Mesodermal cell (in vitro differentiated cells): ENCODE measurements at regions not wholly inside any gene's neighbourhood (a gene's known extent, or its start where the extent isn't known, plus 50 kb on each side); places are given as distances from the start of the nearest gene placed in this dataset.
A peak's percentile ranks its signal among the peaks of the same experiment; 100 is the strongest.

ENCODE experiments used
- H3K27ac ChIP-seq: 2 replicates; pipeline ENCODE4 v1.7.0; 2013; ENCODE audit warnings: mild to moderate bottlenecking, low read depth, low read length, moderate library complexity; ENCODE audit not compliant: severe bottlenecking
- H3K36me3 ChIP-seq: 2 replicates; pipeline ENCODE4 v1.7.1; 2013; ENCODE audit warnings: mild to moderate bottlenecking, low read length, moderate library complexity; ENCODE audit not compliant: control insufficient read depth, insufficient read depth
- H3K4me1 ChIP-seq: one replicate; pipeline ENCODE4 v1.7.1; 2013; ENCODE audit warnings: mild to moderate bottlenecking, low read length; ENCODE audit not compliant: insufficient read depth, control insufficient read depth, poor library complexity, severe bottlenecking
- H3K4me3 ChIP-seq: 2 replicates; pipeline ENCODE4 v1.7.0; 2013; ENCODE audit warnings: low read length, control low read depth, mild to moderate bottlenecking; ENCODE audit not compliant: insufficient read depth, poor library complexity, severe bottlenecking; ENCODE audit errors: extremely low read depth
- H3K9me3 ChIP-seq: 2 replicates; pipeline ENCODE4 v1.7.1; 2013; ENCODE audit warnings: mild to moderate bottlenecking, low read length, moderate library complexity; ENCODE audit not compliant: control insufficient read depth
- WGBS, 2 experiments: methylation state at CpG; one replicate each; pipeline ENCODE4 v1.1.5; 2013; ENCODE audit warnings: missing lambda C conversion rate in 2 of 2; ENCODE audit not compliant: insufficient coverage in 2 of 2; 5-methylcytosine and 5-hydroxymethylcytosine counted together

- Histone ChIP-seq H3K9me3 (no peaks in the 10 kb centered on the region), H3K36me3 (no peaks in the 10 kb centered on the region), H3K4me3 (no peak overlapping the region), H3K27ac (no peak overlapping the region), H3K4me1 (peaks cover 10% of the 10 kb centered on the region)
- WGBS, 2 experiments, result 74 to 86% methylated on average over 5 of the region's 5 CpGs
Measured at GRCh38 chr1:59058665-59059439, 238.0 kb upstream of the FGGY start.

- H3K9me3 ChIP-seq, result no peaks in the 10 kb centered on the region
- H3K4me3 ChIP-seq, result no peak overlapping the region
- H3K4me1 ChIP-seq, result peaks cover 11% of the 10 kb centered on the region
- WGBS, 2 experiments, result 86 to 100% methylated on average over 2 of the region's 2 CpGs
- H3K36me3 ChIP-seq, result no peaks in the 10 kb centered on the region
- no peak overlapping the region for H3K27ac ChIP-seq
Measured at GRCh38 chr1:59061876-59062275, 235.0 kb upstream of the FGGY start.

GRCh38 chr1:59062743-59063142, 234.2 kb upstream of the FGGY start:
- Histone ChIP-seq H3K36me3 (no peaks in the 10 kb centered on the region), H3K9me3 (no peaks in the 10 kb centered on the region), H3K4me1 (peaks cover 11% of the 10 kb centered on the region), H3K4me3 (no peak overlapping the region), H3K27ac (no peak overlapping the region)
- 29 to 44% methylated on average over 1 to 3 of the region's 5 CpGs for WGBS, 2 experiments

- WGBS, 2 experiments, result 7 to 13% methylated on average over 1 to 2 of the region's 3 CpGs
- Histone ChIP-seq H3K9me3 (no peaks in the 10 kb centered on the region), H3K36me3 (no peaks in the 10 kb centered on the region), H3K4me3 (no peak overlapping the region), H3K4me1 (peaks cover 11% of the 10 kb centered on the region), H3K27ac (peak overlapping the region; percentile 50)
Measured at GRCh38 chr1:59063501-59063900, 233.4 kb upstream of the FGGY start.

- H3K9me3 ChIP-seq, result no peaks in the 10 kb centered on the region
- H3K4me3 ChIP-seq, result no peak overlapping the region
- no peak overlapping the region for H3K27ac ChIP-seq
- peaks cover 11% of the 10 kb centered on the region for H3K4me1 ChIP-seq
- H3K36me3 ChIP-seq, result no peaks in the 10 kb centered on the region
Measured at GRCh38 chr1:59064592-59064991, 232.3 kb upstream of the FGGY start.

GRCh38 chr1:59066236-59066635, 230.7 kb upstream of the FGGY start:
- Histone ChIP-seq H3K4me3 (no peak overlapping the region), H3K9me3 (no peaks in the 10 kb centered on the region), H3K4me1 (peaks cover 11% of the 10 kb centered on the region), H3K36me3 (no peaks in the 10 kb centered on the region), H3K27ac (no peak overlapping the region)
- 85 to 94% methylated on average over 1 to 2 of the region's 2 CpGs for WGBS, 2 experiments

- Histone ChIP-seq H3K36me3 (no peaks in the 10 kb centered on the region), H3K4me3 (no peak overlapping the region), H3K27ac (no peak overlapping the region), H3K9me3 (no peaks in the 10 kb centered on the region), H3K4me1 (no peaks in the 10 kb centered on the region)
Measured at GRCh38 chr1:59070610-59071009, 226.3 kb upstream of the FGGY start.

GRCh38 chr1:59071289-59071688, 225.6 kb upstream of the FGGY start:
- Histone ChIP-seq H3K27ac (no peak overlapping the region), H3K4me1 (no peaks in the 10 kb centered on the region), H3K9me3 (no peaks in the 10 kb centered on the region), H3K36me3 (no peaks in the 10 kb centered on the region), H3K4me3 (no peak overlapping the region)
- 72% methylated on average over 4 to 5 of the region's 5 CpGs for WGBS, 2 experiments

GRCh38 chr1:59071876-59072582, 224.9 kb upstream of the FGGY start:
- no peak overlapping the region for H3K27ac ChIP-seq
- no peaks in the 10 kb centered on the region for H3K4me1 ChIP-seq
- H3K4me3 ChIP-seq, result no peak overlapping the region
- no peaks in the 10 kb centered on the region for H3K9me3 ChIP-seq
- WGBS, 2 experiments, result 8 to 31% methylated on average over 3 of the region's 5 CpGs
- H3K36me3 ChIP-seq, result no peaks in the 10 kb centered on the region

GRCh38 chr1:59072583-59072947, 224.3 kb upstream of the FGGY start:
- no peaks in the 10 kb centered on the region for H3K9me3 ChIP-seq
- no peak overlapping the region for H3K27ac ChIP-seq
- no peaks in the 10 kb centered on the region for H3K36me3 ChIP-seq
- no peak overlapping the region for H3K4me3 ChIP-seq
- WGBS, 2 experiments, result 20 to 71% methylated on average over 1 to 3 of the region's 5 CpGs
- H3K4me1 ChIP-seq, result no peaks in the 10 kb centered on the region

GRCh38 chr1:59074598-59074997, 222.3 kb upstream of the FGGY start:
- H3K27ac ChIP-seq, result no peak overlapping the region
- H3K9me3 ChIP-seq, result no peaks in the 10 kb centered on the region
- H3K4me3 ChIP-seq, result no peak overlapping the region
- H3K4me1 ChIP-seq, result peaks cover 13% of the 10 kb centered on the region
- no peaks in the 10 kb centered on the region for H3K36me3 ChIP-seq
- 71% methylated on average over 2 of the region's 3 CpGs; no CpG with 5 or more reads in 1 of the 2 experiments for WGBS, 2 experiments
